Stomach (tissue), 4 donors: ENCODE measurements at regions not wholly inside any gene's neighbourhood (a gene's known extent, or its start where the extent isn't known, plus 50 kb on each side); places are given as distances from the start of the nearest gene placed in this dataset.

Source experiments
- EP300 ChIP-seq: sonication (generic); formaldehyde crosslinking; IDR thresholded peaks from one replicate; pipeline ENCODE4 v1.6.1; 2017; ENCODE audit warnings: antibody characterized with exemption
- POLR2A ChIP-seq, 4 donors: fragments of 450-650 bp; IDR thresholded peaks; one replicate each; pipeline ENCODE4 v1.6.1; 2016; ENCODE audit warnings: antibody characterized with exemption in 4 of 4, control low read depth in 2 of 4, mild to moderate bottlenecking in 1 of 4, moderate library complexity in 1 of 4
- POLR2AphosphoS5 ChIP-seq, 3 donors: sonication (generic); formaldehyde crosslinking; IDR thresholded peaks; one replicate each; pipeline ENCODE4 v1.6.1; 2016; ENCODE audit warnings: antibody characterized with exemption in 3 of 3
- TF ChIP-seq, protein P1 (sequence below), 7 experiments: fragments of 450-650 bp in 4 of 7; fragments of 200-600 bp in 3 of 7; sonication (generic) in 3 of 7; IDR thresholded peaks; one replicate each; pipeline ENCODE4 v1.5.1; 2016 to 2019; ENCODE audit warnings: antibody characterized with exemption in 7 of 7, control low read depth in 2 of 7, mild to moderate bottlenecking in 1 of 7

- no peak for TF ChIP-seq POLR2A (IDR thresholded peaks at IDR 0.05)
- no peak for TF ChIP-seq POLR2AphosphoS5 (IDR thresholded peaks at IDR 0.05)
- TF ChIP-seq, protein P1, sequence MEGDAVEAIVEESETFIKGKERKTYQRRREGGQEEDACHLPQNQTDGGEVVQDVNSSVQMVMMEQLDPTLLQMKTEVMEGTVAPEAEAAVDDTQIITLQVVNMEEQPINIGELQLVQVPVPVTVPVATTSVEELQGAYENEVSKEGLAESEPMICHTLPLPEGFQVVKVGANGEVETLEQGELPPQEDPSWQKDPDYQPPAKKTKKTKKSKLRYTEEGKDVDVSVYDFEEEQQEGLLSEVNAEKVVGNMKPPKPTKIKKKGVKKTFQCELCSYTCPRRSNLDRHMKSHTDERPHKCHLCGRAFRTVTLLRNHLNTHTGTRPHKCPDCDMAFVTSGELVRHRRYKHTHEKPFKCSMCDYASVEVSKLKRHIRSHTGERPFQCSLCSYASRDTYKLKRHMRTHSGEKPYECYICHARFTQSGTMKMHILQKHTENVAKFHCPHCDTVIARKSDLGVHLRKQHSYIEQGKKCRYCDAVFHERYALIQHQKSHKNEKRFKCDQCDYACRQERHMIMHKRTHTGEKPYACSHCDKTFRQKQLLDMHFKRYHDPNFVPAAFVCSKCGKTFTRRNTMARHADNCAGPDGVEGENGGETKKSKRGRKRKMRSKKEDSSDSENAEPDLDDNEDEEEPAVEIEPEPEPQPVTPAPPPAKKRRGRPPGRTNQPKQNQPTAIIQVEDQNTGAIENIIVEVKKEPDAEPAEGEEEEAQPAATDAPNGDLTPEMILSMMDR (IDR thresholded peaks at IDR 0.05), result no peak
- no peak for TF ChIP-seq EP300
Observed at GRCh38 chr14:98694541-98694940, 577.5 kb downstream of the BCL11B start.
